GM18907 (cell line): ENCODE measurements at regions not wholly inside any gene's neighbourhood (a gene's known extent, or its start where the extent isn't known, plus 50 kb on each side); places are given as distances from the start of the nearest gene placed in this dataset.

Experiments used
- ATAC-seq: cut with Tn5 transposase; IDR thresholded peaks from one replicate; pipeline ENCODE4 v1.9.1; 2021; ENCODE audit warnings: mild to moderate bottlenecking, moderate library complexity; ENCODE audit not compliant: unreplicated experiment

DNA sequence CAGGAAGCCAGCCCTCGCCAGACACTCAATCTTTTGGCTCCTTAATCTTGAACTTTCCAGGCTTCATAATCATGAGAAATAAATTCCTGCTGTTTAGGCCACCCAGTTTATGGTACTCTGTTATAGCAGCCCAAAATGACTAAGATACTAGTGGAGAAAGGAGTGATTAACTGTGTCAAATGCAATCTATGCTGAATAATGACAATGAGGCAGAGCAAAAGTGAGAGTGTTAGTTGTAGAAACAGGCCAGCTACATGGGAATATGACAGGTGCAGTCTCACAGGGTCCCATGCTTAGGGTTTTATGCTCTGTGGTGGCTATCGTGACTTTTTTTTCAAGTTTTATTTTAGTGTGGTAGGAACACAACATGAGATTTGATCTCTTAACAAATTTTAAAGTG is 888.8 kb downstream of the TTLL7 start:
- no peak for ATAC-seq

- ATAC-seq, result no peak
These were observed 889.2 kb downstream of the TTLL7 start for GRCh38 chr1:83109692-83110091.

DNA sequence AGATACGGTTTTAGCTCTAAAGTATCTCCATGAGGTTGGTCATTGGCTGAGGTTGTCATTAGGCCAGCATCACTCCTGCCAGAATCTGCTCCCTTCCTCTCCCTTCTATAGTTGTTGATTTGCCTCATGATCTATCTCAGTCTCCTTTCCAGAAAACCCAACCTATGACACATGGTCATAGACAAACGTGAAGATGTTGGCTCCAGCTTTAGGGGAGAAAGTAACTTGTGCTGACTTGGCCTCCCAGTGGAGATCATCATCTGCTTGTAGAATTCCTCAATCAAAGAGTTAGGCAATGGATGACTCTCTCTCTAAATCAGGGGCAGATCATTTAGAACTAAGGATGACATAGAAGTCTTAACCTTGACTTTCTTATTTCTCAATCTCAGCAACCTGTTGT is 894.4 kb downstream of the TTLL7 start:
- ATAC-seq, result no peak

DNA sequence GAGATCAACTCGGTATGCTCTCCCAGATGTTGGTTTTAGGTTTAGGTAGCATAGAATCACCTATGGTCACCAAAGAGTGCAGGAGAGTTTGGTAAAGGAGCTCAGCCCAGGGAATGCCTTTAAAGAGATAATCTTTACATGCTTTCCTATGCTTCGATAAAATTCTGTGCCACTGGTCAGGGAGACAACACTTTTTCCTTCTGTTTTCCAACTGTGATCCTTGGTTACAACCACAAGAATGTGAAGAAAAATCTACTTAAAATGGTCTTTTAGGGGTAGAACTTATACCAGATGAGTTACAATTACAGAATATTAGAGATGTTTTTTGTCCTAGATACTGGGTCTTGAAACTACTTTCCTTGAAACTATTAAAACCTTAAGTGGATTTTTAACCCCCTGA is 895.6 kb downstream of the TTLL7 start:
- no peak for ATAC-seq

DNA sequence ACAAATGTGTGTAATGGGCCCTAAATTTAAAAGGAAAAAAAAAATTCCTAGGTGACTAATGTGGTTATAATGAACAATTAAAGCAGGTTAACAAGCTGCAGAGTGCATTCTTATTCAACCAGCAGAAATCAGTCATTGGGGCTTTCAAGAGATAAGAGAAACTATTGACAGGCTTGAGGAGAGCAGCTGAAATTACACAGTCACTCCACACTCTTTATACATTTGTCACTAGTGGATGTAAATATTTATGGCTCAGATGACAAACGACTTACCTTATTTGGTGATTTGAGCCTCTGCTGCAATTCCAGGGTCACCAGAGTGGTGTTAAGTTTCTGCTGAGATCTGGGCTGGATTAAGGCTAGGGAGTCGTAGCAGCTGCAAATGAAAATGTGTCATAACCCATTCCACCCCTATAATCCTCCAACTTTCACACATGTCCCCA is 896.3 kb downstream of the TTLL7 start:
- ATAC-seq, result no peak

DNA sequence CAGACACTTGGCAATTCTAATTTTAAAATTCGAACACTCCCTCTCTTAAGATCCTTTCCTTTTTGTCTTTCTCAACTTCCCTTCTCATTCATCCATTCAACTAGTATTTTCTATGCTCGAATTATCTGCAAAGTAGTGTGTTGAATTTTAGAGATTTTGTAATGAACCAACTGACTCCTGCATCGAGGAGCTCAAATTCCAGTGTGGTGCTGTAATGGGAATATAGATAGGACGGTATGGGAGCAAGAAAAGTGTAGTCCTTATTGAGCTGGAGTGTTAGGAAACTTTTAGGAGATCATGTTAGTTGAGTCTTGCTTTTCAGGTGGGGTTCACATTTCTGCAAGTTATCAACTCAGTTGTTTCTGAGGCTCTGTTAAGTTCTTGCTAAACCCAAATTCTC is 897.5 kb downstream of the TTLL7 start:
- ATAC-seq, result no peak

- no peak for ATAC-seq
These were observed 898.8 kb downstream of the TTLL7 start for GRCh38 chr1:83100133-83100532.

DNA sequence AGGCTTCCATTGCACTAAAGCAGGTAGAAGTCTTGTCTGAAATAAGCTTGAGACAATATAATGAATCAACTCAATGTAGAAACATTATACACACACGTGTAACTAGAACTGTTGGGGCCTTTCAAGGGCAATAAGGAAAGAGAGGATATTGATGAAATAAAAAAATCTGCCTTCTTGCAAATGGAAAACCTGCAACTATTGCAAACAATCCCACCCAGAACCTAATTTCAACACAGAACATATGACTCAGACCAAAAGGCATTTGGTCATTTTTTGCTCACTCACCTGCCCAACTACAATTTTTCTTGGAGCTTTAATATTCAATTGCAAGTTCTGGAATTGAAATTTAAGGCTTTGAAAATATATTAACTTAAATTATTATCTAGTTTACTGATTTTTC is 900.1 kb downstream of the TTLL7 start:
- no peak for ATAC-seq

GRCh38 chr1:83098131-83098530 is 900.8 kb downstream of the TTLL7 start:
- no peak for ATAC-seq

DNA sequence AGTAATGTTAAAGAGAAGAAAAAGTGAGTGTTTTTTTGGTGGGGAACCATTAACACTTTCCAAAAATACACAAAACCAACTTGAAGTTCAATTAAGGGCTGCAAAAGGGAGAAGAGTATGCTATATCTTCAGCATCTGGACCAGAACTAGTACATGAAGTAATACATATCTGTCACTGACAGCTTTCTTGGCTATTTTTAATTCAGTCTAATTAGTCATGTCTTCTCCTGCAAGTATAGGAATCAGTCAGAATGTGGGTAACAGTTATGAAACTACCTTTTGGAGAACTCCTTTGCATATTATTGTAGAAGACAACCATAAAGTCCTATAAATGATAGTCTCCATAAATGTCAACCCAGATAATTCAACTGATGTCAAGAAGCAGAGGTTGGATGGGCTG is 901.2 kb downstream of the TTLL7 start:
- no peak for ATAC-seq

DNA sequence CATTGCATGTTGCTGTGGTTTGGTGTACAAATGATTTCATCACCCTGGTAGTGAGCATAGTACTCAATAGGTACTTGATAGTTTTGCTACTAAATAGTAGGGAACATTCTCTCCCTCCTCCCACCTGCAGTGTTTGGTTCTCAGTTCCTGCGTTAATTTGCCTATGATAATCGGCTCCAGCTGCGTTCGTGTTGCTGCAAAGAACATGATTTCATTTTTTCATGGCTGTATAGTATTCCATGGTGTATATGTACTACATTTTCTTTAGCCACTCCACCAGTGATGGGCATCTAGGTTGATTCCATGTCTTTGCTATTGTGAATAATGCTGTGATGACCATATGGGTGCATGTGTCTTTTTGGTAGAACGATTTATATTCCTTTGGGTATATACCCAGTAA is 903.4 kb downstream of the TTLL7 start:
- ATAC-seq, result no peak

DNA sequence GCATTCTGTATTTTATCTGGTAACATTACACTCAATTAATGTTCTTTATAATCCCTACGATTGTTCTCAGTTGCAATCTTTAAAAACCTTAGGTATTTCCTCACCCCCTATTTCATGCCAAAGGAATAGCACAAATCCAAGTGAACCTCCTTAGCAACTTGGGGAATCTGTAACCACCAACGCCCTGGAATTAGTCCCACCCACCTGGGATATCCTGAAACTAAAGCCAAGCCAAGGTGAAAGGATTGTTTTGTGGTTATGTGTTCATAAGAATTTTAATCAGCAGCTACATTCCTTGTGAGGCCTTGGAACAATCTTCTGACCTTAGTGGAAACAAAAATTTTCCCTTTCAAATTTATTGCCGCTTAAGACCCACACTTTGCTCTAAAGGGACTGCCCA is 908.7 kb downstream of the TTLL7 start:
- ATAC-seq, result no peak

DNA sequence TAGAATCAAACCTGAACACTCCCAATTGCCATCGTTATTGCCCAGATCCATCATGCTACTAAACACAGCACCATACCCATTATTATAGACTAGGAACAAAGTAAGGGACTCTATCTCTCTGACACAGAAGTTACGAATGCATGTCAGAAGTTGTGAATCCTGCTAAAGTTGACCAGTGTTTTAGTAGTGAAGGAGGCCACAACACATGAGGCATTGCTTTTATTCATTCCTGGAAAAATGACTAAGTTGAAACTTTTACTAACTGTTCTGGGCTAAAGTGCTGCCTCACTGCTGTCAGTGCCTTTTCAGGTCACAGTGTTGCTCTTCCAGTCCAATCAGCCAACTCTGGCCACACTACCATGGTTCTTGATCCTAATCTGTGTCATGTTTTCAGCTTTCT is 911.1 kb downstream of the TTLL7 start:
- ATAC-seq, result no peak

GRCh38 chr1:83086986-83087512 is 911.9 kb downstream of the TTLL7 start:
- no peak for ATAC-seq

- no peak for ATAC-seq
These were observed 912.6 kb downstream of the TTLL7 start for GRCh38 chr1:83086346-83086745.

- no peak for ATAC-seq
These were observed 915.2 kb downstream of the TTLL7 start for GRCh38 chr1:83083589-83084224.

DNA sequence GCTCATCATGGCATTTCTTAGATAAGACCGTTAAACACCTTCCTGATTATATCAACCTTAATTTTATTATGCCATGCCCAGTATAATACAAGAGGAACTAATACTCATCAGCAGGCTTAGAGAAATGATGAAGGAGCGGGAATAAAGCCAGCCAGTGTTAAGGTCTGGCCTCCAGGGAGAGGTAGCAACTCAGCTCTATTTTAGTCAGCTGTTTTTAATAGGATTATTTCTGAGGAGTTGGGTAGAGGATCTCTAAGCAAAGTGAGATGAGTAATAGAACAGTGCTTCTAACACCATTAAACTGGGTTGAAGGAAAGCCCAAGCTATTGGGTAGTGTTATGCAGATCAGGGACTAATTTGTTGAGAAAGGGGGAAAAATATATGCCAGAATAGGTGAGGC is 921.5 kb downstream of the TTLL7 start:
- ATAC-seq, result no peak

DNA sequence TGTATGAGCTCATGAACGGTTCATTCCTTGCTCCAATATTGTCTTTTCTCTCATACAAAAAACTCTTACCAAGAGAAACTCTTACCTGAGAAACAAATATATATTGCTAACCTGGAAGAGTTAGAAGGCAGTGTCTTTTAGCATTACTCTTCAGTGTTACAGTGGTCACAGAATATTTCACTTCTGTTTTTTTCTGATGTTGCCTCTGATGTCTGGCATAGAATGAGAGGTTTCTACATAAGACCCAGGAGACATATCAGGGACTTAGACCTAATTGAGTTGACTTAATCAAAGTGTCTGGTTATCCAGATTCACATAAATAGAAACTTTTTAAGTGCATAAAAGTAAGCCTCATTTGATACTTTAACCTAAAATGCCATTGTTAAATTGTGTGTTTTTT is 923.8 kb downstream of the TTLL7 start:
- no peak for ATAC-seq

GRCh38 chr1:83067954-83068353 is 931.0 kb downstream of the TTLL7 start:
- ATAC-seq, result no peak

DNA sequence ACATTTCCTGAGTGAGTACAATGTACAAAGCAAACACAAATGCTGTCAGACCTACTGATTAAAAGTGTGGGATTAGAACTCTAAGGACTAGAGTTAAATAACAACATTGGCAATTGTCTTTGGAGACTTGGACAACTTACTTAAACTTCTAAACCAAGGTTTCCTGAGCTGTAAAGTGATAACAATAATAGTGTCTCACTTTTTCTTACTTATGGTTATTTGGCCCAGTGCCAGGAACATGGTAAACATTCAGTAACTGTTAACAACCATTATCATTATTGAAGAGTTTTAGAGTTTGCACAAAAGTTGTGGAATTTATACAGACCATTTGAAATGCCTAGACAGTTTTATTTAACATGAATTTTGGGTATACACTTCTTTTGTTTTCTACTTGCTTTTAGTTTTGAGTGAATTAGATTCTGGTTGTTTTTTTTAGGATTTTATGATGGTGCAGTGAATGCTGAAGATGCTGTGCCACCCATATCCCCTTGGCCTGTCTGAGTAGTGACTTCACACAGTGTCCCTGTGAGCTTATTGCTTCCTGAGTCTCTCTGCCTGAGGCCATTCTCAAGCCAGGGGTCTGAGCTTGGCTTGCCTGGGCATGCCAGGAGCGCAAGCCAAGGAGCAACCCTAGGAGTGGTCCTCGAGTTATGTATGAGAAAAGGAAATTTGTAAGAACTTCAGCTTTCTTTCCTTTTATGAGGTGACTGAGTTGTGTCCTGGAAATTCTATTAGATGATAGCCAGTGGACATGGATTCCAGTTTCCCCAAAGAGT is 932.8 kb downstream of the TTLL7 start:
- ATAC-seq, result no peak

GRCh38 chr1:83064589-83065242 is 934.2 kb downstream of the TTLL7 start:
- no peak for ATAC-seq
